Ascending aorta (tissue), 2 donors: ENCODE measurements at regions not wholly inside any gene's neighbourhood (a gene's known extent, or its start where the extent isn't known, plus 50 kb on each side); places are given as distances from the start of the nearest gene placed in this dataset.

Experiments
- DNase-seq, 2 donors: peaks; one replicate each; pipeline ENCODE4 v3.0.0-alpha.2; 2019; ENCODE audit warnings: low spot score in 2 of 2
- H3K27ac ChIP-seq, 2 donors: fragments of 200-600 bp; sonication (generic); one replicate each; pipeline ENCODE4 v1.5.1; 2016 to 2017; ENCODE audit warnings: mild to moderate bottlenecking in 1 of 2
- H3K27me3 ChIP-seq: fragments of 200-600 bp; sonication (generic); one replicate; pipeline ENCODE4 v1.5.1; 2017
- H3K36me3 ChIP-seq, 2 donors: fragments of 200-600 bp; sonication (generic); one replicate each; pipeline ENCODE4 v1.5.1; 2016
- H3K4me1 ChIP-seq, 2 donors: fragments of 200-600 bp; sonication (generic); one replicate each; pipeline ENCODE4 v1.5.1; 2016 to 2017; ENCODE audit warnings: mild to moderate bottlenecking in 1 of 2
- H3K4me3 ChIP-seq, 2 donors: fragments of 200-600 bp; sonication (generic); one replicate each; pipeline ENCODE4 v1.5.1; 2016 to 2017; ENCODE audit warnings: mild to moderate bottlenecking in 1 of 2
- H3K9me3 ChIP-seq, 2 donors: fragments of 200-600 bp; sonication (generic); one replicate each; pipeline ENCODE4 v1.5.1; 2016
- intact Hi-C: fragments of 100-400 bp; cut with DNase I; formaldehyde crosslinking; loops from one replicate; pipeline ENCODE4 v1.15.1; 2023
- TF ChIP-seq, protein P1 (sequence below), 3 experiments: fragments of 200-600 bp in 2 of 3; fragments of 450-650 bp in 1 of 3; sonication (generic) in 2 of 3; IDR thresholded peaks; one replicate each; pipeline ENCODE4 v1.5.1; 2016 to 2019; ENCODE audit warnings: antibody characterized with exemption in 3 of 3, mild to moderate bottlenecking in 1 of 3, moderate library complexity in 1 of 3

DNA sequence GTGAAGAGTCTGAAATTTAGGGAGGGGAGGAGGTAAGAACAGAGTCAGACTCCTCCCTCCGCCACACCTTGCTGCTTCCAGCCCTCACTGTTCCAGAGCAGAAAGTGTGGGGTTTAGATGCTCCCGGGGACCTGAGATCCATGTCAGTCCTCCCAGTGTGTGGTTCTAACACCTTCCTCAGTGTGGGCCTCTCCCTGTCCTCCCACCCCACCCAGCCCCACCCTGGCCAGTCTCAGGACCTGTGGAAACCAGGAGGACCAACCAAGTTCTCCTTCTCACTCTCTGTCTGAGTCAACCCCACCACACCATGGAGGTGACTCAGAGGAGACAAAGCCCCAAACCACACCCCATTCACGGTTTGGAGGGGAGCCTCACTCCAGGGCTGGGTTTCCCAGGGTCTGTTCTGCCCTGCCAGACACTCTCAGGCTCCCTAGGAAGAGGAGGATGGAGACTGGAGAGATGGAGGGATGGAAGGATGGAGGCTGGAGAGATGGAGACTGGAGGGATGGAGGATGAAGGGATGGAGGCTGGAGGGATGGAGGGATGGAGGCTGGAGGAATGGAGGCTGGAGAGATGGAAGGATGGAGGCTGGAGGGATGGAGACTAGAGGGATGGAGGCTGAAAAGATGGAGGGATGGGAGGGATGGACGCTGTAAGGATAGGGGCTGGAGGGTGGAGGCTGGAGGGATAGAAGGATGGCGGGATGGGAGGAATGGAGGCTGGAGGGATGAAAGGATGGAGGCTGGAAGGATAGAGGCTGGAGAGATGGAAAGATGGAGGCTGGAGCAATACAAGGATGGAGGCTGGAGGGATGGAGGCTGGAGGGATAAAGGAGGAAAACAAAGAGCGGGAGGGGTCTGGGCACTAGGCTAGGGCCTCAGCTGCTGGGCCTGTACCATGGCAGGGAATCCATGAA, 100.9 kb upstream of the RUNX3 start:
- TF ChIP-seq, protein P1, sequence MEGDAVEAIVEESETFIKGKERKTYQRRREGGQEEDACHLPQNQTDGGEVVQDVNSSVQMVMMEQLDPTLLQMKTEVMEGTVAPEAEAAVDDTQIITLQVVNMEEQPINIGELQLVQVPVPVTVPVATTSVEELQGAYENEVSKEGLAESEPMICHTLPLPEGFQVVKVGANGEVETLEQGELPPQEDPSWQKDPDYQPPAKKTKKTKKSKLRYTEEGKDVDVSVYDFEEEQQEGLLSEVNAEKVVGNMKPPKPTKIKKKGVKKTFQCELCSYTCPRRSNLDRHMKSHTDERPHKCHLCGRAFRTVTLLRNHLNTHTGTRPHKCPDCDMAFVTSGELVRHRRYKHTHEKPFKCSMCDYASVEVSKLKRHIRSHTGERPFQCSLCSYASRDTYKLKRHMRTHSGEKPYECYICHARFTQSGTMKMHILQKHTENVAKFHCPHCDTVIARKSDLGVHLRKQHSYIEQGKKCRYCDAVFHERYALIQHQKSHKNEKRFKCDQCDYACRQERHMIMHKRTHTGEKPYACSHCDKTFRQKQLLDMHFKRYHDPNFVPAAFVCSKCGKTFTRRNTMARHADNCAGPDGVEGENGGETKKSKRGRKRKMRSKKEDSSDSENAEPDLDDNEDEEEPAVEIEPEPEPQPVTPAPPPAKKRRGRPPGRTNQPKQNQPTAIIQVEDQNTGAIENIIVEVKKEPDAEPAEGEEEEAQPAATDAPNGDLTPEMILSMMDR (IDR thresholded peaks at IDR 0.05): no peak
- no peaks in the 10 kb centered on the region for H3K9me3 ChIP-seq
- no peak overlapping the region for H3K27ac ChIP-seq
- intact Hi-C loops: no loop called here
- no peaks in the 10 kb centered on the region for H3K4me1 ChIP-seq
- H3K4me3 ChIP-seq: no peak overlapping the region
- no peak for DNase-seq
- no peaks in the 10 kb centered on the region for H3K36me3 ChIP-seq
- no peaks in the 10 kb centered on the region for H3K27me3 ChIP-seq

GRCh38 chr1:25030012-25030411, 99.9 kb upstream of the RUNX3 start:
- intact Hi-C loops: no loop called here

GRCh38 chr1:25028907-25029599, 99.0 kb upstream of the RUNX3 start:
- Histone ChIP-seq H3K36me3 (no peaks in the 10 kb centered on the region), H3K9me3 (no peaks in the 10 kb centered on the region), H3K27ac (no peak overlapping the region), H3K27me3 (no peaks in the 10 kb centered on the region), H3K4me1 (no peaks in the 10 kb centered on the region), H3K4me3 (no peak overlapping the region)
- TF ChIP-seq, protein P1 (IDR thresholded peaks at IDR 0.05): no peak
- intact Hi-C loops: no loop called here
- no peak for DNase-seq

More at GRCh38 chr1:25030012-25030411, 99.9 kb upstream of the RUNX3 start:
- no peaks in the 10 kb centered on the region for H3K27me3 ChIP-seq
- TF ChIP-seq, protein P1 (IDR thresholded peaks at IDR 0.05): no peak
- no peaks in the 10 kb centered on the region for H3K9me3 ChIP-seq
- H3K4me1 ChIP-seq: no peaks in the 10 kb centered on the region
- H3K36me3 ChIP-seq: no peaks in the 10 kb centered on the region
- DNase-seq: no peak
- H3K27ac ChIP-seq: no peak overlapping the region
- H3K4me3 ChIP-seq: no peak overlapping the region

GRCh38 chr1:25028587-25028906, 98.5 kb upstream of the RUNX3 start:
- intact Hi-C loops: no loop called here
- TF ChIP-seq, protein P1 (IDR thresholded peaks at IDR 0.05): no peak
- Histone ChIP-seq H3K4me3 (no peak overlapping the region), H3K4me1 (no peaks in the 10 kb centered on the region), H3K36me3 (no peaks in the 10 kb centered on the region), H3K27me3 (no peaks in the 10 kb centered on the region), H3K9me3 (no peaks in the 10 kb centered on the region), H3K27ac (no peak overlapping the region)
- no peak for DNase-seq

- no peaks in the 10 kb centered on the region for H3K36me3 ChIP-seq
- H3K4me3 ChIP-seq: no peak overlapping the region
- no peaks in the 10 kb centered on the region for H3K4me1 ChIP-seq
- intact Hi-C loops: no loop called here
- no peak for DNase-seq
- no peak overlapping the region for H3K27ac ChIP-seq
- H3K27me3 ChIP-seq: no peaks in the 10 kb centered on the region
- H3K9me3 ChIP-seq: no peaks in the 10 kb centered on the region
- TF ChIP-seq, protein P1 (IDR thresholded peaks at IDR 0.05): no peak
These were observed 97.9 kb upstream of the RUNX3 start for GRCh38 chr1:25027822-25028586.
